ENCODE measurements at regions not wholly inside any gene's neighbourhood (a gene's known extent, or its start where the extent isn't known, plus 50 kb on each side); places are given as distances from the start of the nearest gene placed in this dataset.
"Not testable (repeated sequence)": the region's sequence is repeated elsewhere in the genome, so short reads cannot be mapped to it uniquely, and the experiment has no call there.

DNA sequence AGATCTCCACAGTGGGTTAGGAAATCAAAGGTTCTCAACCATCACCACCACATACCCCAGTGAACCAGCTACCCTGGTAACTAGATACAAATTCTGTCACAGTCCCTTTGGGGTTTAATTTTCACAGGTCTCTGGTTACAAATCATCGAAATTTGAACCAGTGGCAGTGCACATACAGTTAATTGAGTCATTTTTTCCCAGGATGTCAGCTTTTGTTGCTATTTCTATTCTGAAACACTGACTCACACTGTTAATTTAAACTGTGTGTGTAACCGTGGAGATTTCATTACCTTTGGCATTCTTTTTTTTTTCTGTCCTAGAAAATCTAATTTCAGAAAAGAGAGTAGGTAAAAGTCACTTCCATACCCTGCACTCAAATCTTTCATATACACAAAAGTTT lies 511.5 kb downstream of the TOX3 start:
- DNase-seq = no peak

DNA sequence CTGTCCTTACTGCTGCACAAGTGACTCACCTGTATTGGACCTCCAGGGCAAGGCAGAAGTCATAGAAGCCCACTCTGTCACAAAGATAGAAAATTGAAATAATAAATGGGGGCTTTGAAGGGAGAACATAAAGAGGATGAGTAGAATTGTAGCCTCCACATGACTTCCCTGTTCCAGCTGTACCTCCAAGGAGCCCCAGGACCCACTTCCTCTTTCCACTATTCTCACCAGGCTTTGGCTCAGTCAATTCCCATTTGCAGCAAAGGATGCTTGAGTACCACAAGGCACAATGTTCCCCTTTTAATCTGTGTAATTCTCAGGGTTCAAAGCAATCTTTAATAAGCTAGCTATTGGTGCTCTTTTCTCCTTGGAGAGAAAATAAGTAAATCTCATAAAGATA lies 512.1 kb downstream of the TOX3 start:
- DNase-seq = no peak

DNA sequence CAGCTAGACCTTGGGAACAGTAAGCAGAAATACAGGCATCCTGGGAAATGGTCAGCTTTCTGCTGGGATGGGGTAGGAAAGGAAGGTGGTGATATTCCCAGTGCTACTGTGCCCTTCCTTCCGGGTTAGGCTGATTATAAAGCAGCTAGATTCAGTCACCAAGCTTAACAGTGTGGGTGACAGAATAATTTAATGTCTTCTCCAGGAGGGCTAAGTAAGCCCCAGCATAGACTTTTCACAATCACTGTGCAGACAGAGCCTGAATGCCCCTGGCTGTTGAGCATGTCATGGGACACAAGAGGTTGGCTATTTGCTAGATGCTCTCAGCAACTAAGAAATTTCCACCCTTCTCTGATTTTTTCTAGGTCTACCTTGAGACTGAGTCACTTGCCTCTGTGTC lies 513.0 kb downstream of the TOX3 start:
- no peak for DNase-seq

DNA sequence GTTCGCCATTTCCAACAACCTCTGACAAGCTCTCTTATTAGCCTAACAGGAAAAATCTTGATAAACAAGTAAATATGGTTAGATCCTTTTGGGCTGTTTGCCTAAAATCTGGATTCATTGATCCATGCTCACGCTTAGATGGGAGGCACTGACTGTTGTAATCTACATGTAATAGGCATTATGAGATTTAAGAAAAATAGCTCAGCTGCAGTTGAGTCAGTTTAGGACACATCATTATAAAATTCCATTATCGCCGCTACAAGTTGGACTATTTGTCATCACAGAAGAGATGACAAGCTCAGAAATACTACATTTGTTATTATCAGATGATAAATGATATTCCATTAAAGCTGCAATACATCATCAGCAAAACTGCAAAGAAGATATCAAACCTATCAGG lies 524.0 kb downstream of the TOX3 start:
- DNase-seq = no peak

DNA sequence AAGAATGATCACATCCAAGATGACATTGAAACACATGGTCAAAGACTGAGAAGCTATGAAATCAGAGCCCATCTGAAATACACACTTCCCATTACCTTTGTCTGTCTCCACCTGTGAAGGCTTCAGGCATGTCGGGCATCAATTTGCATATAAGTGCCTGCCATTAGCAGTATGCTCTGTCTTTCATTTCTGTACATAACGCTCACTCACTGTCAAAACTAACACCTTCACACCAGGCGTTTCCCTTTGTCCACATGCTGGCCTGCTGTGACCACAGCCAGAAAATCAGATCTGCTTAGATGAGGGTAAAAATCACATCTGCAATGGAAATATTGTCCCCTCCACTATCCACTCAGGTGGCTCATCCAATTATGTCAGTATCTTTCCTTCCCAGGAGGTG lies 524.8 kb downstream of the TOX3 start:
- DNase-seq = no peak

DNA sequence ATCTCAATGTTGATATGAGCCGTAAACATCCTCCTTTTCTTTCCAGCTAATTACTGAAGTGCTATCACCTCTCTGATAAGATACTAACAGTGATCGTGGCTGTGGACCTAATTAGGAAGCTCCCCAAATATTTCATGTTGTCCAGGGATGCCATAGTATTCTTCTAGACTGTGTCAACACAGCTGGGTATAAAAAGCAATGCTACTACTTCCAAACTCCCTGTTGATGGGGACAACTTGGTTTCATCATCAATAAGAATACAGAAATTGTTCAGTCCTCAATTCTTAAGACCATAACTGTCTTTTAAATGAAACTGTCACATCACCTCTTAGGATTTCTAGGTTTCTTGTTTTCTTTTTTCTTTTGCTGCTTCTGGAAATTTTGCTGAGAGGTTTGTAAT lies 530.6 kb downstream of the TOX3 start:
- DNase-seq = no peak

DNA sequence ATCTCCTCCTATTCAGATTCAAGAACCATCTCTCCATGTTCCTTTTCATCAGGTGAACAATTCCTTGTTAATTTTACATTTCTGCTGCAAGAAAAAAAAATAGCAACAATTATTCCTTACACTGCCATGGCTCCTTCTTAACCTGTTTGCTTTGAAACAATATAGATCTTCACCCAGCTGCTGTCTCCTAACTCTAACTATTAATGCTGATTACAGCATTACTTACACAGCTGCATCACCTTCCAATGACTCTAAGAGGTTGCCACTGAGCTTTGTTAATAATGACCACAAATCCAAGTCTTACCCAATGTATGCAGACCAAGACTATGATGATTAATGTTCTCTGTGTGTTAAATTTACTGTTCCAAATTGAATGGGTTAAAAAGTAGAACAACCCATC lies 541.4 kb downstream of the TOX3 start:
- no peak for DNase-seq

DNA sequence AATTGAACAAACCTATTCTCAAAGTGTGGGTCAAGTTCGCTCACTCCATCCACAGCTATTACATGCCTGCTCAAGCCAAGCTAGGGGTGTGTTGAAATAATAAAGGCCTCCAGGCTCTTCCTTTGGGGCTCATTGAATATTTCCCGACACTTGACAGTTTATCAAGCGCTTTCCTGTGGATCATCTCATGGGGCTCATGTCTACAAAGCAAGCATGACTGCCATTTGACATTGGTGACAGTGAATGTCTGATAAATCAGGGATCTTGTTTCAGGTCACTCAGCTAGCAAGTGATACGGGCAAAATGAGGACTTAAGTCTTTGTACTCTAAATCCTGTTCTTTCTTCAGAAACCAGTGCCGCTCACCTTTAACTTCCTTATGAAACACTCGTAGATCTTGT lies 542.6 kb downstream of the TOX3 start:
- no peak for DNase-seq

DNA sequence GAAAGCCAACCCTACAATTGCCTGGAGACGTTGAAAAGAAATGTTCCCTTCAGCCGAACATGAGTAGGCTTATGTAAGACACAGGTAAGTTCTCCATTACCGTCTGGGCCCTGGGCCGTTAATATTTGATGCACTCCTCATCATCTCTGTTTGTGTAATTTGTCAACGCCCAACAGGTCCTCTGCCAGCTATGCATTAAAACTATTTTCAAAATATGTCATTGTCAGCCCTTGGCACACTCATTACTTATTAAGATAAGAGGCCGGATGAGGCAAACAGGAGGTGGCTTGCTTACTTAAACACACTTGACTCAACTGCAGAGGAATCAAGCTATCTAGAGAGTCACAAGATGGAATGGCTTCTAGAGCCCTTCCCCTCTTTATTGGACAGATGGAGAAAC lies 544.9 kb downstream of the TOX3 start:
- no peak for DNase-seq

DNA sequence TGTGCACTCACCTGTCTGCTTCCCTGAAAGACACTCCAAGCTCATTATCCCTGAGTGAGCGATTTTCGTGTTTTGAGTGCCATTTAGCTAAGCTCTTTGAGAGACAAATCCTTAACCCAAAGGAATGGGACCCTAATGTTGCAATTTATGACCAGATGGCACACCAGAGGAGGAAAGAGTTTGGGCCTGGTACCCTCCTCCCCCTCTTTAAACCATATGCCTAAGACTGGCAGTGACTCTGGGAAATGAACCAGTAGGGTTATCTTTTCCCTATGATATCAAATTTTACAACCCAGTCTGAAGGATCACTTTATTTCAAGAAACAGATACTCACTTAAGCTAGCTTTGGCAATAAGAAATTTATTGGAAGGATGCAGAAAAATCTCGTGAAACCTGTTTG lies 550.4 kb downstream of the TOX3 start:
- no peak for DNase-seq

DNA sequence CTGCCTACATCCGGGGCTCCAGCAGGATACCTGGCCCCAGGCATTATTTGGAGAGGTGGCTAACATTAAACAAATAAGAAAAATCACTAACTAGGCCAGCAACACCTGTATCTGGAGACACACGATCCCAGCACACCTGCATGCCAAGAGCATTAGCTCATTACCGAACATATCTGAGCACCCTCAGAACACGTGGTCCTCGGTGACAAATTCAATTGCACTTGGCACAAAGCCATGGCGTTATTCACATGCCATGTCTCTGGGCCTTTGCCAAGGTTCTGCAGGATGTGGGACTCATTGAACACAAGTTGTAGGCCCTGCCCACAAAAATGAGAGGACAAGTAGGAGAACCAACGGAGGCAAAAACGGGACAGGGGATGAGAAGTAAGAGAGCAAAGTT lies 552.3 kb downstream of the TOX3 start:
- DNase-seq = no peak

DNA sequence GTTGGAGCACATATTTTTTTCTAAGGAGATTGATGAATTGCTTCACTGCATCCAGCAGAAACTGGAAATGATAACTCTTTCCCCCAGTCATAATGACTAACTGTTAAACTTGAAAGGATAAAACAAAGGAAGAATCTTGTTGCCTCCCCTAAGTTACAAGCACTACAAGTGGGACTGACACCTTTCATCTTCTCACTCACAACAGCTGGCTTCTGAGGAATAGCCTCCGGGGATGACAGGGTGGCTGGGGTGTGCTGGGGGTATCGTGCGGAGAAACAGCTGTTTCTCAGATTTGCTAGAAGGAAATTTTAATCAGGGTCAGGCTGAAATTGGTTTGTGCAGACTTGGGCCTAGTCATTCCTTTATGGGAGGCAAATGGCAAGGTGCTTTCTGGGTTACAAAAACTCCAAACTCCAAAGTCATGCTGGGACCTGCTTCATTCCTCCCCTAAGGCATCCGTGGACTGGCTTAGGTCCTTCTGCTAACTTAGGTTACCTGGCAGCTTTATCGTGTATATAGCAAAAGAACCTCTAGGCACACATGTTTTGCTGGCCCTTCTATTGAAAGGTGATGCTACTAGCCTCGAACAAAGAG lies 557.2 kb downstream of the TOX3 start:
- DNase-seq = no peak

DNA sequence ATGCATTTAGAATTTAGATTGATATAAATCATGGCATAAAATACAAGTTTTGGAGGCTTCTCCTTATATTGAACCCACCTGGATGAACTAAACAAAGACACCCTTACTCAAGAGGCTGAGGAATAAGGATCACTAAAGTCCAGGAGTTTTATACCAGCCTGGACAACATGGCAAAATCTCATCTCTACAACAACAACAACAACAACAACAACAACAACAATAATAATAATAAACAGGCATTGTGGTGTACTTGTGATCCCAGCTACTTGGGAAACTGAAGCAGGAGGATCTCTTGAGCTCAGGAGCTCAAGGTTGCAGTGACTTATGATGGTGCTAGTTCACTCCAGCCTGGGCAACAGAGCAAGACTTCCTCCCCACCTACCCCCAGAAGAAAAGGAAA lies 558.0 kb downstream of the TOX3 start:
- DNase-seq = no peak

DNA sequence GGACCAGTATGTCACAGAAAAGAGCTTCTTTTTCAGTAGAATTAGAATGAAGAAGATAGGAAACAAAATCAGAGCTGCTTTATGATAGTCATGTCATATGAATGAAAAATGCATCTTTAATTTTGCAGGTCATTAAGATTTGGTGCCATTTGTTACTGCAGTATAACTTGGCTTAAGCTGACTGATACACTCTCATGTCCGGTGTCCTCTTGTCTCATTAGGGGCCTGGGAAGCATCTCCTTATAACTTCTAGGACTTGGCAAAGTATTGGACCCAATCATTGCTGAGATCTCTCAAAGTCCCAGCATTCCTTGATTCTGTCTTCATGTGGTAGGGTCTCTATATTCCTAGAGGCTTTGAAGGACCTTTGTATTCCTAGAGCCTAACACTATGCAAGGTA lies 559.4 kb downstream of the TOX3 start:
- DNase-seq = no peak

DNA sequence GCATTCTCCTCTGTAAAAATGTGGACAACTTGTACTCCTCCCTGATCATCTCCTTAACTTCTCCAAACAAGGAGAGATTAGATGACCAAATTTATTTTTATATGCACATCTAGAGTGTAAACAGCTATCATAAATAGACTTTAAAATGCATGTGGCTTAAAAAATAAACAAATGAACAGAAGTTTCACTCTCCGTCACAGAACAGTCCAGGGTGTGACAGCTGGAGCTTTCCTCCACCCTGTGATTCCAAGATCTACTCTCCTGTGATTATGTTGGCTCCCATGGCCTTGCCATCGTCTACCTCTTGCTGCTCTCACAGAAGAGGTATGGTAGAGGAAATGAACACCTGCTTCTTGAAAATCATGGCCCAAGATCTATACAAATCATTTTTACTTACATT lies 560.2 kb downstream of the TOX3 start:
- no peak for DNase-seq

DNA sequence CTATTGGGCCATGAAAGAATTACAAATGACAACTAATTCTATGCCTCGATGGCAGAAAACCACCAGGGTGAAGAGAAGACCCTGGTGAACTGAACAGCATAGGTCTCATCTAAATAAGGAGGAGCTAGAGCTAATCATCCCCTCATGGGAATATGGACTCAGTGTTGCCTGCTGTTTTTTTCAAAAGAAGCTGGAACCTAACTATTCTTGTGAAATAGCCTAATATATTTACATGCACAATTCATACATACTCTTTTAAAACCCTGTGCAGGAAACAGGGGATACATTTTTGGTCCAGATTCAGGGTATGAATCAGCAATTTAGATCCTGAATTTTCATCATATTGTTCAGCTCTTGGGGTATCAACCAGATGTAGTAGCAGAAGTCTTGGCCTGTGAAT lies 560.6 kb downstream of the TOX3 start:
- no peak for DNase-seq

DNA sequence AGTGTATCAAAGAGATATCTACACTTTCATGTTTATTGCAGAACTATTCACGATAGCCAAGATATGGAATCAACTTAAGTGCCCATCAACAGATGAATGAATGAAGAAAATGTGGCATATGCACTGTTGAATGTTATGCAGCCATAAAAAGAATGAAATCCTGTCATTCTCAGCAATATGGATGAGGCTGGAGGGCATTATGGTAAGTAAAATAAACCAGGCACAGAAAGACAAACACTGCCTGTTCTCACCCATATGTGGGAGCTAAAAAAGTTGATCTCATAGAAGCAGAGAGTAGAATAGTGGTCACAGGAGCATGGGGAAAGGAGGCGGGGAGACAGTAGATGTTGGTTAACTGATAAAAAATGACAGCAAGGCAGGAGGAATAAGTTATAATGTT lies 561.8 kb downstream of the TOX3 start:
- no peak for DNase-seq

DNA sequence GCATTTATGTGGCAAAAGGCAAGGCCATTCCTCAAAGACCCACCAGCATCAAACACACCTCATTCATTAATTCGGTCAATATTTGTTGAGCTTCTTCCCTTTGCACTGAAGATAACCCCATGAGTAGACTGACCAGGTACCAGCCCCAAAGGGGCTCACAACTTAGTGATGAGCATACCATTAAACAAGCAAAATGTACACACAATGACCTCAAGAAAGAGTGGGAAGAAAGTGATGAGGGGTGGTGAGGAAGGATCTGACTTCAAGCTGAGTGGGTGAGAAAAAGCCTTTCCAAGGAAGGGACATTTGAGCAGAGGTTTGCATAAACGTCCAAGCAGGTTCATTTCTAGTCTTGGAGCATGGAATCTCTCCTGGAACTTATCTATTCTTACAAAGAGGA lies 562.5 kb downstream of the TOX3 start:
- DNase-seq = no peak

DNA sequence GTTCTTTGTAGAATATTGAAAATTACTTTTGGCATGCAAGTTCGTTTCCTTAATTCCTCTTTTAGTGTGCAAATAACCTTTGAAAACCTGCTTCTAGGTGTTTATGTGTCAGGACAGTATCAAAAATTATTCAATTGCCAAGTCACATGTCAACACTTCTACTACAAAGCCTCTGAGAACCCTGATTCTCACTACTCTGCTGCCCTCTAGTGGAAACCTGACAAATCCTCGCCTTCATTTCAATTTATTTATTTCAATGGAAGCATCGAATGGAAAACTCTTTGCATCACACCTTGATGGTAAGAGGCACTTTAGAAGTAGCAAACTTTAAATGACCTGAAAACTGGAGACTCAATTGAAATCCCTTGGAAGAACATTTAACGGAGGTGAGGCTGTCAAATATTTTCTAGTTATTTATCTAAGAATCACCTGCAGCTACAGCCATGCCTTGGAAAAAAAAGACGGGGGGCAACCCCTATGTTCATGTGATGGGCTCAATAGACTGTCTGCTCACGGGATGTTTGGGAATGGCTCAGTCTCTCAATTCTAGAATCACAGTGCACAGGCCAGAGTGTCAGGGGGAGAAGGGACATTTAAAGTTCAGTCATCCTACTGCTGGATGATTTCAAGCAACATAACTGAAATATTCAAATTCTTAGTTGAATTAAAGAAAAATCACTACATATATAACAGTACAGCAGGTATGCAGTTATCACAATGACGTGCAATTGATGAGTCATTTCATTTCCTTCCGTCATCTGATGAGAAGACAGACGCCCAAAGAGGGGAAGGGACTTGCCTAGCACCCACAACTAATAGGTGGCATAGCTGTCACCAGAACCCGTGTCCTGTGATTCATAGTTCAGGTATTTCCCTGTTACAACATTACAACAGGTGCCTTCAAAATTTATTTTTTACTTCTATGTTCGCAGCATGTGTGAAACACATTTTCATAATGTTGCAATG lies 563.9 kb downstream of the TOX3 start:
- peak; percentile 63 for DNase-seq

DNA sequence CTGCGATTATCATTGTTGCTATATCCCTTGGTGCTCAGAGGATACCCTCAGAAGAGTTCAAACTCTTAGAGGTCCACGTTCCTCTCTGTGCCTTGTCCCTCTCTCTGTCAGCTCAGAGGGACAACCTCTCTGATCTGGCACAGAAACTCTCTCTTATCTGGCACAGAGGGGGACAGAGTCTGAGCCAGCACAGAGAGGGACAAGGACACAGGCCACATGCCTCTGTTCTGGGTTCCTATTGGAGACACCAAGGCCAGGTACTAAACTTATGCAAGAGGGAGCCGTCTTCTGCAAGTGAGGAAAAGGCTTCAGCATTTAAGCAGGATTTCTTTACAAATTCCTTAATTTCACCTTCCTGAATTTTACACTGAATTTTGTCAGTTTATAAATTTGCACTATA lies 565.2 kb downstream of the TOX3 start:
- no peak for DNase-seq

DNA sequence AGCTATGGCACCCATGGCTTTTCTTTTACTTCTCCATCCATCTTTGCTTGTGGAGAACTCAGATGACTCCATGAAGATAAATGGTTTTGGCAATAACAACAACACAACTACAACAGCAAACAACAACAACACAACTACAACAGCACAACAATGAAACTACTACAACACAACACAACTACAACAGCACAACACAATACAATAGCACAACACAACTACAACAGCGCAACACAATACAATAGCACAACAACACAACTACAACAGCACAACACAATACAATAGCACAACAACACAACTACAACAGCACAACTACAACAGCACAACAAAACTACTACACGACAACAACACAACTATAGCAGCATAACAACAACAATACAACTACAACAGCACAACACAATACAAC lies 569.4 kb downstream of the TOX3 start:
- DNase-seq = not testable (repeated sequence)

DNA sequence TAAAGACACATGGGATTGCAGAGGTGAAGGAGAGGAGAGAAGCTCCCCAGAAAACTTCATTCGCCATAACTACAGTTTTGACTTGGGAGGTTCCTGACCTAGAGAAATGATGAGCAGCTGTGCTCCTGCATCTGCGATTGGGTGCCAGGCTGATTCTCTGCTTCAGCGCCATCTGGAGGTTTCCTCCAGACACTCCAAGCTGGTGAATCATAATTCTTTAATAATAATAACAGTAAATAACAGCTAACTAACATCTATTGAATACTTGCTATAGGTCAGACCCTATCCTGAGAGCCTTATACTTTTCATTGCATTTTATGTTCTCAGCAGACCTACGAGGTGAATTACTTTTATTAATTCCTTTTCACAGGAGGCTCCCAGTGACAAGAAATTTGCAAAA lies 575.8 kb downstream of the TOX3 start:
- no peak for DNase-seq

DNA sequence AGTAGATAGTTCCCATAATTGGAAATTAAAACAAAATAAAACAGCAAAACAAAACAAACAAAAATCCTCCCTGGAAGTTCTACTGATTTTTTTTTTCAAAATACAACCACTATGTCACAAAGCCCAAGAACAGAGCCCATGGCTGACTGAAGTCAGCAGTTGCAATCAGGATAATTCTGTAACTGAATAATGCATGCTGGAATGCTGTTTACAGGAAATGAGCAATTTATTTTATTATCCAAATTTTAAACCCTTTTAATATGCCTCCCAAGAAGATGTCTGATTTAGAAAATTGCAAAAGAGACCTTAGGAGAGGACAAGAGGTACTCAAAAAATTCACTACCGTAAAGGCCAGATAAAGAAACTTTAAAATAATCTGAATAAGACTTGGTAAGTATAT lies 578.2 kb downstream of the TOX3 start:
- no peak for DNase-seq

DNA sequence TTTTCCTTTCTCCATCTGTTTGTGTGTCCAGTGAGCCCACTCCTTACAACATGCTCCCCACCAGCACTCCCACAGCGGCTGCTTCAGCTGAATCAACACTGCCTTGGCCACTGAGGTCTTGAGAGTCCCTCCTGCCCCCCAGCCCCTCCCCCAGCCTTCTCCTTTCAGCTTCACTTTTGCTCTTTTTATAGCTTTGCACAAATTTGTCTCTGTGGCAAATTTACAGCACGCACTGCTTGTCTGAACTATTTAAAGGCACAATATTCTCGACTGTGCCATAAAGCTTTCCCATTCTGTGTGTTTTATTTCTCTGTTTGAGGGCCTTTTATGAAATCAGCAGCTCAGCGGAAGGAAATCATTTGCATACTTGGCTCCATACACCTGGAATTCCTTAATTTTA lies 579.3 kb downstream of the TOX3 start:
- no peak for DNase-seq

DNA sequence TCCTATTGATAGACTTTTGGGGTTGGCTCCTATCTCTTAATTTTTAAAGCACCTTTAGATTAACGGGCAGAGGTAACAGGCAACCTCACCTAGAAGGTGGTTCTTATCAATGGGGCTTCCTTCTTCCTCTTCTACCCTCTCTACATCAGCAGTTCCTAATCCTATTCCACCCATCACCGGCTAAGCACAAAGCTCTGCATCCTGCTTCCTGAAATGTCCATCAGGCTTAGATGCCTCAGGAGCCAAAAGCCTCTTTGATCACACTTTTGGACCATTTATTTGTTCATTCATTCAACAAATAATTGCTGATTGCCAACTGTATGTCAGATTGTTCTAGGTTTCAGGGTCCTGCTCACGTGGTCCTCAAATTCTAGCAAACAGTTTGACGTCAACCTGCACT lies 586.0 kb downstream of the TOX3 start:
- no peak for DNase-seq
